ENCODE measurements at regions not wholly inside any gene's neighbourhood (a gene's known extent, or its start where the extent isn't known, plus 50 kb on each side); places are given as distances from the start of the nearest gene placed in this dataset.
A peak's percentile ranks its signal among the peaks of the same experiment; 100 is the strongest.

DNA sequence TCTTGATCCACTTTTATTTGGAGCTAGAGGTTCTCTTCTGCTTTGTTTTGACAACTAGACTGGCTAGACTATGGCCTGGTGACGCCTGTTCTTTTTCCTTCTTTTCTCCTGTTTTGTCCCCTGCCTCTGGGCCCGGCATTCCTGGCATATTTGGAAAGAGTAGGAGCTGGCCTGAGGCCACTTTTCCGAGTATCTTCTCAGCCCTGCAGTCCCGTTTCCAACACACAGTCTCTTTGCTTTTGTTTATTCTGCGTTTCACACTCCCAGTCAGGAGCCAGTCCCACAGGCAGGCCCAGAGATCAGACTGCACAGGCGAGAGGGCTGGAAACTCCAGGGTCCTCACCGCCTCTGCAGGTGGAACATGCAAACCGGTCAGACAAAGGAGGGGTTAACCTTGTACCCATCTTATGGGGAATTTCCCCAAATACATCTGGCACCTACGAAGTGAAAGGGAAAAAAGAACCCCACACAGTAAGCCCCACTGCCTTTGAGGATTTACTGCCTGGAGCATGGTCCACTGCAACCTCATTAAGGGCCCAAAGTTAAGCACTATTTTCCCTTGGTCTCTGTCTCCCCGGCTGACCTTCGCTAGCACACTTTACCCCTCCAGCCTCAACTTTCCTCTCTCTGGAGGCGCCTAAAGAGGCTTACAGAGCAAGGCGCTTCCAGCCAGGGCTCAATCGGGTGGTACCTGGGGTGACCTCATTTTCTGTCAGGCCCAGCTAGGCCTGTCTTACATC lies 141.1 kb downstream of the TOMM20 start:
- Histone ChIP-seq H3K9ac (peak overlapping the region; percentile 70), H3K4me3 (ENCODE audit: low read depth in 2 of 2, low read length in 1 of 2) (no peak overlapping the region; a peak in 1 of 4 replicates), H3K4me2 (peak overlapping the region; percentile 65), H3K4me1 (ENCODE audit: control insufficient read depth in 1 of 2, insufficient read depth in 2 of 2, low read depth in 1 of 2, low read length in 1 of 2) (peaks cover 8 to 28% of the 10 kb centered on the region in 2 experiments; a peak in 3 of 4 replicates), H3K36me3 (replicated peaks in 1 of 2; ENCODE audit: control insufficient read depth in 1 of 2, insufficient read depth in 2 of 2, low read length in 1 of 2) (no peaks in the 10 kb centered on the region), H3K9me2 (no peaks in the 10 kb centered on the region), H3K27me3 (ENCODE audit: insufficient read depth) (no peaks in the 10 kb centered on the region), H2AFZ (ENCODE audit: low read depth) (peak overlapping the region; percentile 66), H3K9me3 (no peaks in the 10 kb centered on the region), H3K27ac (ENCODE audit: low read depth in 2 of 2, low read length in 1 of 2) (peak overlapping the region; percentile 80 to 98), H3F3A (replicated peaks; ENCODE audit: insufficient read depth) (peaks cover 50% of the 10 kb centered on the region), H3K79me2 (ENCODE audit: insufficient read depth) (no peaks in the 10 kb centered on the region), H4K20me1 (ENCODE audit: insufficient read depth) (no peaks in the 10 kb centered on the region)
- 47% methylated on average over 13 of the region's 14 CpGs for WGBS (ENCODE audit: low lambda C conversion rate)
- TF ChIP-seq TCF12 (IDR thresholded peaks at IDR 0.05): peak; percentile 66
- TF ChIP-seq, protein P1, sequence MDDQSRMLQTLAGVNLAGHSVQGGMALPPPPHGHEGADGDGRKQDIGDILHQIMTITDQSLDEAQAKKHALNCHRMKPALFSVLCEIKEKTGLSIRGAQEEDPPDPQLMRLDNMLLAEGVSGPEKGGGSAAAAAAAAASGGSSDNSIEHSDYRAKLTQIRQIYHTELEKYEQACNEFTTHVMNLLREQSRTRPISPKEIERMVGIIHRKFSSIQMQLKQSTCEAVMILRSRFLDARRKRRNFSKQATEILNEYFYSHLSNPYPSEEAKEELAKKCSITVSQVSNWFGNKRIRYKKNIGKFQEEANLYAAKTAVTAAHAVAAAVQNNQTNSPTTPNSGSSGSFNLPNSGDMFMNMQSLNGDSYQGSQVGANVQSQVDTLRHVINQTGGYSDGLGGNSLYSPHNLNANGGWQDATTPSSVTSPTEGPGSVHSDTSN (IDR thresholded peaks at IDR 0.05): peak; percentile 44; the same call in 1 of the 2 replicates
- TF ChIP-seq MEF2A (IDR thresholded peaks at IDR 0.05; ENCODE audit: borderline replicate concordance, low read depth): no peak
- TF ChIP-seq FOXJ3 (CRISPR knock-in tag; IDR thresholded peaks at IDR 0.05): no peak
- 0 out of 2 replicates have a peak, but pooled peaks have one; percentile 13 for TF ChIP-seq ELF1 (IDR thresholded peaks at IDR 0.05)
- peak; percentile 92; the same call in 1 of the 2 replicates for TF ChIP-seq TEAD4 (IDR thresholded peaks at IDR 0.05; ENCODE audit: borderline replicate concordance, insufficient read depth)
- TF ChIP-seq EZH2phosphoT487 (IDR thresholded peaks at IDR 0.05; ENCODE audit: borderline replicate concordance, low read depth): no peak
- peak in 1 of 2 experiments; percentile 33; a peak in 1 of 4 replicates for TF ChIP-seq EP300 (IDR thresholded peaks at IDR 0.05; ENCODE audit: borderline replicate concordance in 1 of 2, low read depth in 1 of 2, low read length in 1 of 2)
- TF ChIP-seq NFIC (IDR thresholded peaks at IDR 0.05; ENCODE audit: borderline replicate concordance): peak; percentile 88
- POLR2A ChIA-PET: no interaction called here
- no peak for DNase-seq
- CTCF ChIA-PET: interaction anchor here (0.9 kb wide), 1 partner anchor 9 kb away, joined by 3 read pairs; no protein-coding TSS in a partner anchor

DNA sequence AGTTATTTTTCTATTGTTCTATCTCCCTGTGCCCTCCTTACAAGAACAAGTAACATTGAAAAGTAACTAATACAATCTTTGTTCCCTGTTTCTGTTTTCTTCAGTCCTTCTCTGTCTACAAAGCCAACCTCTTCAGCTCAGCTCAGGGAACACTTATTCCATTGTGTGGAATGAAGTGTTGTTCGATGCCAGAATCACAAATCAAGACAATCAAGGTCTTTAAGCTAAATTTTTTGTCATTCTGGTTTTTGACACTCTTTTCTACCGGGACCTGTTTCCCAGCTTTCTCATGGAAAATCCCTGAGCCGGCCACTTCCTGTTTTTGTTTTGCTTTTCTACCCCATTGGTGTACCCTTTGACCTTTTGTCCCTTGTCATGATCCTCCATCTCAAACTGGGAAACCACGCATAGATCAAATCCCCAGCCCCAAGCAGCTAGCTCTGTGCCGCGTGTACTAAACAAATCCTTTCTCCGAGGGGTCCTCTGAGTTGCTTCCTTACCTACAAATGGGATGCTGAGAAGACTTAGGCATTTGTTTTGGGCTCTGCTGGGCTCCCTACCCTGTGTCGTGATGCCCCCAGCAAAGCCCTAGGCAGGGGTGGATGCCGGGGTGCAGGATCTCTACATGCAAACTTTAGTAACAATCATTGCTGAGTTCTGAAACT lies 141.8 kb downstream of the TOMM20 start:
- Histone ChIP-seq H3K9ac (peak overlapping the region; percentile 70), H3K9me3 (no peaks in the 10 kb centered on the region), H3K4me3 (ENCODE audit: low read depth in 2 of 2, low read length in 1 of 2) (no peak overlapping the region), H3K4me1 (ENCODE audit: control insufficient read depth in 1 of 2, insufficient read depth in 2 of 2, low read depth in 1 of 2, low read length in 1 of 2) (peaks cover 8 to 35% of the 10 kb centered on the region in 2 experiments; a peak in 3 of 4 replicates), H3K27me3 (ENCODE audit: insufficient read depth) (no peaks in the 10 kb centered on the region), H3K27ac (ENCODE audit: low read depth in 2 of 2, low read length in 1 of 2) (peak overlapping the region; percentile 80 to 98), H2AFZ (ENCODE audit: low read depth) (peak overlapping the region; percentile 66), H3F3A (replicated peaks; ENCODE audit: insufficient read depth) (peaks cover 57% of the 10 kb centered on the region), H3K36me3 (replicated peaks in 1 of 2; ENCODE audit: control insufficient read depth in 1 of 2, insufficient read depth in 2 of 2, low read length in 1 of 2) (no peaks in the 10 kb centered on the region), H3K79me2 (ENCODE audit: insufficient read depth) (no peaks in the 10 kb centered on the region), H3K4me2 (peak overlapping the region; percentile 65), H3K9me2 (no peaks in the 10 kb centered on the region), H4K20me1 (ENCODE audit: insufficient read depth) (no peaks in the 10 kb centered on the region)
- POLR2A ChIA-PET: no interaction called here
- TF ChIP-seq RAD21 (IDR thresholded peaks at IDR 0.05; ENCODE audit: low read length) (no peak), MEF2A (IDR thresholded peaks at IDR 0.05; ENCODE audit: borderline replicate concordance, low read depth) (no peak), GABPA (IDR thresholded peaks at IDR 0.05; ENCODE audit: low read depth) (no peak), ELF1 (IDR thresholded peaks at IDR 0.05) (no peak), EZH2phosphoT487 (IDR thresholded peaks at IDR 0.05; ENCODE audit: borderline replicate concordance, low read depth) (no peak), TAF1 (IDR thresholded peaks at IDR 0.05; ENCODE audit: borderline replicate concordance, low read depth, low read length) (no peak)
- TF ChIP-seq, protein P1 (IDR thresholded peaks at IDR 0.05): no peak
- no peak for DNase-seq
- CTCF ChIA-PET: interaction anchor here (0.9 kb wide), 1 partner anchor 9 kb away, joined by 3 read pairs; no protein-coding TSS in a partner anchor
- WGBS (ENCODE audit: low lambda C conversion rate): 86% methylated on average over 9 of the region's 9 CpGs

Measured in SK-N-SH (cell line).